Gastroesophageal sphincter (tissue), 4 donors: ENCODE measurements at regions not wholly inside any gene's neighbourhood (a gene's known extent, or its start where the extent isn't known, plus 50 kb on each side); places are given as distances from the start of the nearest gene placed in this dataset.

Experiments used
- ATAC-seq: fragments of 150-250 bp; one replicate; pipeline ENCODE4 v1.9.1; 2016; ENCODE audit warnings: mild to moderate bottlenecking, moderate library complexity
- H3K27ac ChIP-seq, 4 donors: fragments of 200-600 bp; sonication (generic) in 3 of 4; 1 replicate in 3 of 4; 2 replicates in 1 of 4; pipeline ENCODE4 v1.5.1; 2016 to 2019
- H3K27me3 ChIP-seq: fragments of 200-600 bp; sonication (generic); one replicate; pipeline ENCODE4 v1.5.1; 2019
- H3K36me3 ChIP-seq, 2 donors: fragments of 200-600 bp; sonication (generic); one replicate each; pipeline ENCODE4 v1.5.1; 2019; ENCODE audit warnings: control low read depth in 1 of 2
- H3K4me1 ChIP-seq, 3 donors: fragments of 200-600 bp; sonication (generic); 1 replicate in 2 of 3; 2 replicates in 1 of 3; pipeline ENCODE4 v1.5.1; 2016 to 2019; ENCODE audit warnings: control low read depth in 2 of 3
- H3K4me3 ChIP-seq, 2 donors: fragments of 200-600 bp; sonication (generic); one replicate each; pipeline ENCODE4 v1.5.1; 2019; ENCODE audit warnings: mild to moderate bottlenecking in 1 of 2, moderate library complexity in 1 of 2
- H3K9me3 ChIP-seq, 3 donors: fragments of 200-600 bp; sonication (generic); one replicate each; pipeline ENCODE4 v1.5.1; 2017 to 2019; ENCODE audit warnings: control low read depth in 2 of 3
- CTCF ChIP-seq, 4 experiments: fragments of 200-600 bp in 2 of 4; fragments of 450-650 bp in 2 of 4; sonication (generic) in 1 of 4; IDR thresholded peaks; one replicate each; pipeline ENCODE4 v1.5.1; 2017 to 2019; ENCODE audit warnings: antibody characterized with exemption in 4 of 4, mild to moderate bottlenecking in 2 of 4, moderate library complexity in 2 of 4
- EP300 ChIP-seq: sonication (generic); formaldehyde crosslinking; IDR thresholded peaks from one replicate; pipeline ENCODE4 v1.6.1; 2017; ENCODE audit warnings: antibody characterized with exemption, mild to moderate bottlenecking
- POLR2A ChIP-seq, 2 donors: fragments of 450-650 bp; IDR thresholded peaks; one replicate each; pipeline ENCODE4 v1.6.1; 2017; ENCODE audit warnings: antibody characterized with exemption in 2 of 2, mild to moderate bottlenecking in 2 of 2, moderate library complexity in 1 of 2
- POLR2AphosphoS5 ChIP-seq: sonication (generic); formaldehyde crosslinking; IDR thresholded peaks from one replicate; pipeline ENCODE4 v1.6.1; 2017; ENCODE audit warnings: antibody characterized with exemption
- WGBS, 2 donors: methylation state at CpG; one replicate each; pipeline ENCODE4 v1.1.5; 2018; ENCODE audit warnings: low coverage in 1 of 2; 5-methylcytosine and 5-hydroxymethylcytosine counted together

GRCh38 chr2:144322379-144322778, 197.5 kb downstream of the ZEB2 start:
- no peak overlapping the region for H3K27ac ChIP-seq
- H3K9me3 ChIP-seq, result no peaks in the 10 kb centered on the region
- no peaks in the 10 kb centered on the region for H3K36me3 ChIP-seq
- H3K27me3 ChIP-seq, result no peaks in the 10 kb centered on the region
- ATAC-seq, result no peak
- WGBS, 2 donors, result 63 to 69% methylated on average over 2 of the region's 2 CpGs
- H3K4me1 ChIP-seq, result no peaks in the 10 kb centered on the region
- no peak for TF ChIP-seq CTCF (IDR thresholded peaks at IDR 0.05)
- TF ChIP-seq POLR2A (IDR thresholded peaks at IDR 0.05), result no peak
- TF ChIP-seq POLR2AphosphoS5, result no peak
- no peak for TF ChIP-seq EP300
- H3K4me3 ChIP-seq, result no peak overlapping the region

- ATAC-seq, result no peak
- 50% methylated on average over 1 of the region's 1 CpG; no CpG with 5 or more reads in 1 of the 2 donors for WGBS, 2 donors
- no peak overlapping the region for H3K27ac ChIP-seq
Measured at GRCh38 chr2:144320491-144320890, 199.4 kb downstream of the ZEB2 start.

GRCh38 chr2:144317071-144317738, 202.7 kb downstream of the ZEB2 start:
- no peak for TF ChIP-seq POLR2AphosphoS5
- WGBS, 2 donors, result 73 to 81% methylated on average over 2 of the region's 2 CpGs
- no peak overlapping the region for H3K4me3 ChIP-seq
- no peak overlapping the region for H3K27ac ChIP-seq
- ATAC-seq, result no peak
- H3K9me3 ChIP-seq, result no peaks in the 10 kb centered on the region
- no peaks in the 10 kb centered on the region for H3K36me3 ChIP-seq
- no peaks in the 10 kb centered on the region for H3K27me3 ChIP-seq
- no peaks in the 10 kb centered on the region for H3K4me1 ChIP-seq

More at GRCh38 chr2:144320491-144320890, 199.4 kb downstream of the ZEB2 start:
- TF ChIP-seq POLR2AphosphoS5 (no peak), POLR2A (IDR thresholded peaks at IDR 0.05) (no peak), CTCF (IDR thresholded peaks at IDR 0.05) (no peak), EP300 (no peak)
- Histone ChIP-seq H3K27me3 (no peaks in the 10 kb centered on the region), H3K4me1 (no peaks in the 10 kb centered on the region), H3K4me3 (no peak overlapping the region), H3K9me3 (no peaks in the 10 kb centered on the region), H3K36me3 (no peaks in the 10 kb centered on the region)

GRCh38 chr2:144310889-144311608, 208.9 kb downstream of the ZEB2 start:
- no peak overlapping the region for H3K27ac ChIP-seq
- 82 to 89% methylated on average over 4 of the region's 4 CpGs for WGBS, 2 donors
- TF ChIP-seq POLR2A (IDR thresholded peaks at IDR 0.05), result no peak
- TF ChIP-seq POLR2AphosphoS5, result no peak
- TF ChIP-seq EP300, result no peak
- TF ChIP-seq CTCF (IDR thresholded peaks at IDR 0.05), result no peak
- no peaks in the 10 kb centered on the region for H3K4me1 ChIP-seq
- H3K9me3 ChIP-seq, result peaks cover 0 to 3% (median 0%) of the 10 kb centered on the region in 3 donors
- no peak for ATAC-seq
- no peaks in the 10 kb centered on the region for H3K36me3 ChIP-seq
- no peak overlapping the region for H3K4me3 ChIP-seq
- H3K27me3 ChIP-seq, result no peaks in the 10 kb centered on the region

GRCh38 chr2:144310484-144310883, 209.4 kb downstream of the ZEB2 start:
- no peak for ATAC-seq
- H3K36me3 ChIP-seq, result no peaks in the 10 kb centered on the region
- H3K27ac ChIP-seq, result no peak overlapping the region
- no peaks in the 10 kb centered on the region for H3K27me3 ChIP-seq
- H3K9me3 ChIP-seq, result peaks cover 0 to 6% (median 0%) of the 10 kb centered on the region in 3 donors
- no peak overlapping the region for H3K4me3 ChIP-seq
- TF ChIP-seq POLR2A (IDR thresholded peaks at IDR 0.05) (no peak), CTCF (IDR thresholded peaks at IDR 0.05) (no peak), EP300 (no peak), POLR2AphosphoS5 (no peak)
- H3K4me1 ChIP-seq, result no peaks in the 10 kb centered on the region
- 58 to 73% methylated on average over 2 of the region's 2 CpGs for WGBS, 2 donors
